ENCODE measurements at regions not wholly inside any gene's neighbourhood (a gene's known extent, or its start where the extent isn't known, plus 50 kb on each side); places are given as distances from the start of the nearest gene placed in this dataset.

DNA sequence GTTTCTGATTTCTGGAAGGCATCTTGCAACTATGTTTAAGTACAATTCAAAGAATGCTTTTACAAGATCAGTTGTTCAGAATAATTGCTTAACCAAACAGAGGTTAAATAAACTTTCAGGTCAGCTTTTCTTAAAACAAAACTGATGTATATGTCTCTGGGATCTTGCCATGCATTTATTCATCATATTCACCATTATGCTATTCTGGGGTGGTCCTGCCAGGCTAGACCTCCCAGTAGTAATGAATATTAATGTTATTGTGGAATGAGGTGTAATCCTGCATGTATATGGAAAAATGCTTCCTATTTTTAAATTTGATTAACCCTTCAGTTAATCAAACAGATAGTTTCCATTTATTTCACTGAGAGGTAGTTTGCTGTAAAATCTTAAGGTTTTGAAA is 129.3 kb upstream of the RGPD4 start:
- intact Hi-C loops (cut with micrococcal nuclease; ENCODE audit: unreplicated experiment) = no loop called here
- no peaks in the 10 kb centered on the region for H3K9me2 ChIP-seq (ENCODE audit: insufficient read depth, low read length)

DNA sequence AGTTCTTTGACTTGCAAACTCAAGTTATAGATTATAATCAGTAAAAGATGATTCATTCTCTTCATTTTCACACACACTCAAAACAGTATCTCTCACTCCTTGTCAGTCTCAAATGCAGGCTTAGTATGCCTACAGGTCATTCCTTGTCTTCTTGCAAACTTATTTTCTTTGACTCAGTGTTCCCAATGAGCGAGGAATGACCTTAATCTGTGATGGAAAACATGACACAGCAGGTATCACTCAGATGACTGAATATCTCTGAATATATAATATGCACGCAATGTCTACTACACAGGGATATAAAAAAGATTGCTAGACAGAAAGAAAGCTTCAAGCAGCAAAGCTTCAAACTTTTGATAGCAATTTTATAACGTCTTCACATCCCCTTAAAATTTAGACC is 127.8 kb upstream of the RGPD4 start:
- H3K36me3 ChIP-seq (ENCODE audit: insufficient read depth, low read length) = no peaks in the 10 kb centered on the region
- POLR2A ChIA-PET = interaction anchor here (0.7 kb wide), 1 partner anchor 17 kb away, joined by 5 read pairs; no protein-coding TSS in a partner anchor
- no peaks in the 10 kb centered on the region for H3K79me2 ChIP-seq (ENCODE audit: insufficient read depth, low read depth, low read length)
- H3K4me1 ChIP-seq (ENCODE audit: insufficient read depth, low read length, poor library complexity, severe bottlenecking) = no peaks in the 10 kb centered on the region
- no peaks in the 10 kb centered on the region for H3K9me2 ChIP-seq (ENCODE audit: insufficient read depth, low read length)
- TF ChIP-seq EZH2phosphoT487 (IDR thresholded peaks at IDR 0.05; ENCODE audit: borderline replicate concordance, low read depth, low read length) = no peak
- TF ChIP-seq, protein P1, sequence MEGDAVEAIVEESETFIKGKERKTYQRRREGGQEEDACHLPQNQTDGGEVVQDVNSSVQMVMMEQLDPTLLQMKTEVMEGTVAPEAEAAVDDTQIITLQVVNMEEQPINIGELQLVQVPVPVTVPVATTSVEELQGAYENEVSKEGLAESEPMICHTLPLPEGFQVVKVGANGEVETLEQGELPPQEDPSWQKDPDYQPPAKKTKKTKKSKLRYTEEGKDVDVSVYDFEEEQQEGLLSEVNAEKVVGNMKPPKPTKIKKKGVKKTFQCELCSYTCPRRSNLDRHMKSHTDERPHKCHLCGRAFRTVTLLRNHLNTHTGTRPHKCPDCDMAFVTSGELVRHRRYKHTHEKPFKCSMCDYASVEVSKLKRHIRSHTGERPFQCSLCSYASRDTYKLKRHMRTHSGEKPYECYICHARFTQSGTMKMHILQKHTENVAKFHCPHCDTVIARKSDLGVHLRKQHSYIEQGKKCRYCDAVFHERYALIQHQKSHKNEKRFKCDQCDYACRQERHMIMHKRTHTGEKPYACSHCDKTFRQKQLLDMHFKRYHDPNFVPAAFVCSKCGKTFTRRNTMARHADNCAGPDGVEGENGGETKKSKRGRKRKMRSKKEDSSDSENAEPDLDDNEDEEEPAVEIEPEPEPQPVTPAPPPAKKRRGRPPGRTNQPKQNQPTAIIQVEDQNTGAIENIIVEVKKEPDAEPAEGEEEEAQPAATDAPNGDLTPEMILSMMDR (conservative IDR thresholded peaks at IDR 0.05; ENCODE audit: low read length) = no peak
- CTCF ChIA-PET (ENCODE audit: unreplicated experiment) = no interaction called here
- no peaks in the 10 kb centered on the region for H3K9me3 ChIP-seq (ENCODE audit: low read length)
- intact Hi-C loops (cut with micrococcal nuclease; ENCODE audit: unreplicated experiment) = no loop called here
- no TSS peak for BruUV-seq (replicated peaks)
- no peak overlapping the region for H3K27ac ChIP-seq (ENCODE audit: low read depth, low read length, poor library complexity, severe bottlenecking)
- no peak overlapping the region for H3K4me2 ChIP-seq (ENCODE audit: low read length)
- no peak overlapping the region for H2AFZ ChIP-seq (ENCODE audit: low read length)
- no peak for DNase-seq (ENCODE audit: low spot score)
- H3K4me3 ChIP-seq (ENCODE audit: low read depth, low read length, poor library complexity, severe bottlenecking) = no peak overlapping the region
- H4K20me1 ChIP-seq (ENCODE audit: insufficient read depth, low read length) = no peaks in the 10 kb centered on the region

More for the DNA sequence above, 129.3 kb upstream of the RGPD4 start:
- Histone ChIP-seq H2AFZ (ENCODE audit: low read length) (no peak overlapping the region), H3K9me3 (ENCODE audit: low read length) (no peaks in the 10 kb centered on the region), H3K79me2 (ENCODE audit: insufficient read depth, low read depth, low read length) (no peaks in the 10 kb centered on the region), H3K4me2 (ENCODE audit: low read length) (no peak overlapping the region), H4K20me1 (ENCODE audit: insufficient read depth, low read length) (no peaks in the 10 kb centered on the region), H3K4me3 (ENCODE audit: low read depth, low read length, poor library complexity, severe bottlenecking) (no peak overlapping the region), H3K27ac (ENCODE audit: low read depth, low read length, poor library complexity, severe bottlenecking) (no peak overlapping the region), H3K4me1 (ENCODE audit: insufficient read depth, low read length, poor library complexity, severe bottlenecking) (no peaks in the 10 kb centered on the region), H3K36me3 (ENCODE audit: insufficient read depth, low read length) (no peaks in the 10 kb centered on the region)
- no peak for DNase-seq (ENCODE audit: low spot score)
- no TSS peak for BruUV-seq (replicated peaks)
- TF ChIP-seq EZH2phosphoT487 (IDR thresholded peaks at IDR 0.05; ENCODE audit: borderline replicate concordance, low read depth, low read length) = no peak
- TF ChIP-seq, protein P1 (conservative IDR thresholded peaks at IDR 0.05; ENCODE audit: low read length) = no peak
- POLR2A ChIA-PET = no interaction called here
- CTCF ChIA-PET (ENCODE audit: unreplicated experiment) = no interaction called here

DNA sequence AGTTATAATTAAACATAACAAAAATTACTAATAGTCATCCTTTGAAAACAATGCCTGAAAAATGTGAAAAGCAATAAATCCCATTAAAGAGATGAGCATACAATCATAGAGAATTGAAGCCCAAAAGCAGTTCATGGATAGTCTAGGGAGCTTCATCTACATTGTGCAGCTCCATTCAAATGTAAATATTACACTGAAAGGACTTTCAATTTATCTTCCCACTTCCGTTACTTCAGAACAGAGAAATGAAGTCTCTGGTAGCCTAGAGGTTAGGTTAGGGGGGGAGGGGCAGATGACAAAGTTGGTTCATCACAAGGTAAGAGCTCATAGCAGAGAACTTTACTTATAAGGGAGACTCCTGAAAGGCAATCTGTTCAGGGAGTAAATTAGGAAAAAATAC is 126.6 kb upstream of the RGPD4 start:
- no peak overlapping the region for H3K27ac ChIP-seq (ENCODE audit: low read depth, low read length, poor library complexity, severe bottlenecking)
- no peak overlapping the region for H3K4me2 ChIP-seq (ENCODE audit: low read length)
- no peak for TF ChIP-seq EZH2phosphoT487 (IDR thresholded peaks at IDR 0.05; ENCODE audit: borderline replicate concordance, low read depth, low read length)
- TF ChIP-seq, protein P1 (conservative IDR thresholded peaks at IDR 0.05; ENCODE audit: low read length) = no peak
- intact Hi-C loops (cut with micrococcal nuclease; ENCODE audit: unreplicated experiment) = no loop called here
- DNase-seq (ENCODE audit: low spot score) = no peak
- CTCF ChIA-PET (ENCODE audit: unreplicated experiment) = no interaction called here
- H3K36me3 ChIP-seq (ENCODE audit: insufficient read depth, low read length) = no peaks in the 10 kb centered on the region
- H2AFZ ChIP-seq (ENCODE audit: low read length) = no peak overlapping the region
- no peaks in the 10 kb centered on the region for H3K4me1 ChIP-seq (ENCODE audit: insufficient read depth, low read length, poor library complexity, severe bottlenecking)
- H3K9me2 ChIP-seq (ENCODE audit: insufficient read depth, low read length) = no peaks in the 10 kb centered on the region
- H3K9me3 ChIP-seq (ENCODE audit: low read length) = no peaks in the 10 kb centered on the region
- no peaks in the 10 kb centered on the region for H3K79me2 ChIP-seq (ENCODE audit: insufficient read depth, low read depth, low read length)
- POLR2A ChIA-PET = interaction anchor here (0.6 kb wide), 1 partner anchor 14 kb away, joined by 3 read pairs; no protein-coding TSS in a partner anchor
- no peaks in the 10 kb centered on the region for H4K20me1 ChIP-seq (ENCODE audit: insufficient read depth, low read length)
- H3K4me3 ChIP-seq (ENCODE audit: low read depth, low read length, poor library complexity, severe bottlenecking) = no peak overlapping the region
- no TSS peak for BruUV-seq (replicated peaks)
